Fibroblast of skin of left biceps (primary cell): ENCODE measurements at regions not wholly inside any gene's neighbourhood (a gene's known extent, or its start where the extent isn't known, plus 50 kb on each side); places are given as distances from the start of the nearest gene placed in this dataset.

Source experiments
- DNase-seq, 2 experiments: peaks; one replicate each; pipeline ENCODE4 v3.0.0-alpha.2; 2013; ENCODE audit warnings: low read depth in 2 of 2

GRCh38 chr10:130745251-130745650, 566.3 kb downstream of the TCERG1L start:
- DNase-seq = no peak

DNA sequence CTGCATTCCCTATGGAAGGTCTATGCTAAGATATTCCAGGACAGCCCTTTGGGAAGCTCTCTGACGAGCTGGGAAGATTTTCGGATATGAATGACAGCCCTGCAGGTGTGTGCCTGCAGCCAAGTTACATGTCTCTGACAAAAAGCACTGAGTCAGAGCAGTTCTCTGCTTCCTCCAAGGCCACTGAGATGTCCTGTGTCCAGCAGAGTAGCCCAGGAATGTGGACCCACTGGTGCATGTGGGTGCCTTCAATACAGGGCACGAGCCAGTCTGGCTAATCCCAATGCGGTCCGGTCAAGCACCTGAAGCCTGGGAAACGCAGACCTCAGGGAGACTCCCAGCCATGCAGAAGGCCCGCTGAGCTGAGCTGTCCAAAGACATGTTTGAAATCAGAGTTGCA, 565.7 kb downstream of the TCERG1L start:
- DNase-seq = no peak

GRCh38 chr10:130746311-130746710, 565.2 kb downstream of the TCERG1L start:
- DNase-seq = no peak

DNA sequence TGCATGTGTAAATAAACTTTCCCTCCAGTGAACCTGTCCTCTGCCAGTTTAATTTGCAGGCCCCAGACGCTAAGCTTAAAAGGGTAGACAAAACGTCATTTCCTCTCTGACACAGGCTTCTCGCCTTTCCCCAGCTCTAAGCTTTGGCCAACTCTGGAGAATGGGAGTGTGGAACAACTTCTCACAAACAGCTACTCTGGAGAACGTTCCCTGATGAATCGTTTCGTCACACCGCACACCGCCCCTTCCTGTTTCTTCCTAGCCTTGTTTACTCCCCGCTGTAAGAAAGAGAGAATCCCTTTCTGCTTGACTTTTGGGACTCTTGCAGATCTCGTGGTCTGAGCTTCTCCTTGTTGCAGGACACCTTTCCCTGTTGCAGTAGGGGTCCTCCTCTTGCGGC, 564.2 kb downstream of the TCERG1L start:
- no peak for DNase-seq

- DNase-seq = no peak
Observed at GRCh38 chr10:130747946-130748345, 563.6 kb downstream of the TCERG1L start.

GRCh38 chr10:130748409-130749057, 563.0 kb downstream of the TCERG1L start:
- DNase-seq = no peak

DNA sequence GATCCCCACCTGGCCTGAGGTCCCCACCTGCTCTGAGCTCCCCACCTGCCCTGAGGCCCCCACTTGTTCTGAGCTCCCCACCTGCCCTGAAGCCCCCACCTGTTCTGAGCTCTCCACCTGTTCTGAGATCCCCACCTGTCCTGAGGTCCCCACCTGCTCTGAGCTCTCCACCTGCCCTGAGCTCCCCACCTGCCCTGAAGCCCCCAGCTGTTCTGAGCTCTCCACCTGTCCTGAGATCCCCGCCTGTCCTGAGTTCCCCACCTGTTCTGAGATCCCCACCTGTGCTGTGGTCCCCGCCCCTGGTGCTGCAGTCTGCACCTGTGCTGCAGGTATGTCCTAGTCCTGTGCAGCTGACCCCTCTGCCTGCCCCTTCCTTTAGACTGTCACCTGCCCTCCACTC, 561.6 kb downstream of the TCERG1L start:
- DNase-seq = no peak

GRCh38 chr10:130750441-130750840, 561.1 kb downstream of the TCERG1L start:
- DNase-seq = no peak

- no peak for DNase-seq
Observed at GRCh38 chr10:130751106-130751840, 560.2 kb downstream of the TCERG1L start.

DNA sequence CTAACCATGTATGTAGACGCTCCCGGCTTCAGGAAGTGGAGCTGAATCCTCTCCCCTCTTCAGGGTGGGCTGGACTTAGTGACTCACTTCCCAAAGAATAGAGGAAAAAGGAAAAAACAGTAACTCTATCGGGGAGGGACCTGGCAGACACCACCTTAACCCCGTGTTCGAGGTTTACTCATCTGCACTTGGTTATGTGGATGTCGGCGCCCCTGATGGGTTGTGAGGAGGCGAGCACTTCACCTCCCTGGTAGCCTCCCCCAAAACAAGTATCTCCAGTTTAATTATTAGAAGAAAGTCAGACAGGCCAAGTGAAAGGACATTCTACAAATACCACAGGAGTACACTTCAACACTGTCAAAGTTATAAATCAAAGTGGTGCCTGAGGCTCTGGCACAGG, 559.7 kb downstream of the TCERG1L start:
- DNase-seq = no peak

DNA sequence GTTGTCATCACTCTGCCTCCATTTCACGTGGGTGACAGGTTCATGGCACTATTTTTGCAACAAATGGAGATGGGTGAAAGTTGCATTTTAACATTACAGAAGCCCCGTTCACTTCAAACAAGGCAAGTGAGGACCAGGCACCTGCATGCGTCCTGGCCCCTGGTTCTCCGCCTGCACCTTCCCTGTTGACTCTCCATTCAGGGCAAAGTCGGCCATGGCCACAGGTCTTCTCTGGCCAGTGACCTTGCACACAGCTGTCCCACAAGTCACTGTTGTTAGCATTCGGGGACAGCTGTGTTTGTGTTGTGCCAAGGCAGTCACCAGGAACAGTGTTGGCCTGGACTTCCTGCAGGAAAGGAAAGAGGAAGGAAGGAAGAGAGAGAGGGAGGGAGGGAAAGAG, 554.9 kb downstream of the TCERG1L start:
- DNase-seq = no peak

- DNase-seq = no peak
Observed at GRCh38 chr10:130757271-130757670, 554.2 kb downstream of the TCERG1L start.

DNA sequence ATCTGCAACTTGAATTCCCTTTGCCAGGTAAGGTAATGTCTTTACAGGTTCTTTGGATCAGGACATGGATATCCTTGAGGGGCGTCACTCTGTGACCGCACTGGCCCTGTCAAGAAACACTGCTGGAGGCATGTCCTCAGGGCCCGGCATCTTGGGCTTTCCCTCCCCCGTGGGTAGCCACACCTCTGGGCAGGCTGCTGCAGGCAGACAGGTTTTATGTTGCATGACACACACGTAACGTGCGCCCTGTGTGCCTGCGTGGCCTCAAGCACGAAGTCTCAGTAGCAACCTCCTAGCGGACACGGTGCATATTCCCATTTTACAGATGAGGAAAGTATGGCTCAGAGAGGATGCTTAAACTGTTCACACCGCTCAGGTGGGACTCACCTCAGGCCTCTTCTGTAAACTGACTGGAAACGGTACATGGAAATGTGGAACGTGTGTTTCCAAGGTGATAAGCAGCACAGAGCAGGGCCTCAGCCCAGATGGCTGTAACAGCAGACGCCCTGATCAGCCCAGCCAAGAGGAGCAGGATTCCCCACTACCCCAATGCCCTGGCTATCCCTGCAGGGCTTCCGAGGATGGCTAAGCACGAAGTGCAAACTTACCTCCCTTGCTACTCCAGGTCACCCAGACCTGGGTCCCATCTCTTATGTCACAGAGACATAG, 553.6 kb downstream of the TCERG1L start:
- DNase-seq = no peak

DNA sequence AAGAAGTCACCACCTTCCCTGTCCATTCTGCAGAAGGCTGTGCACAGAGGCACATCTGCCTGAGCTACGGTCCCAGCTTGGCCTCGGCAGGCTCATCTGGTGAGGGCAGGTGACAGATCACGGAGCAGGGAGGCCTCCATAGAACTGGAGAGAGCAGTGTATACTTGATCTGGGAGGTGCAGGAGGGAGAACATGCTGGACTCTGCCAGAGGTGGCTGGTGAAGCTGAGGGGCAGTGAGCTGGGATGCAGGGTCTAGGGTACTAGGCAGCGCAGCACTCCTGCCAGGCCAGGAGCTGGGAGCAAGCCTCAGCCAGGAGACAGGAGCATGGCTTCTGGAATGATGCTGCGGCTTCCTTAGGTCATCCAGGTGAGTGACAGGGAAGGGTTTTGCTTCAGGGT, 553.0 kb downstream of the TCERG1L start:
- DNase-seq = no peak

DNA sequence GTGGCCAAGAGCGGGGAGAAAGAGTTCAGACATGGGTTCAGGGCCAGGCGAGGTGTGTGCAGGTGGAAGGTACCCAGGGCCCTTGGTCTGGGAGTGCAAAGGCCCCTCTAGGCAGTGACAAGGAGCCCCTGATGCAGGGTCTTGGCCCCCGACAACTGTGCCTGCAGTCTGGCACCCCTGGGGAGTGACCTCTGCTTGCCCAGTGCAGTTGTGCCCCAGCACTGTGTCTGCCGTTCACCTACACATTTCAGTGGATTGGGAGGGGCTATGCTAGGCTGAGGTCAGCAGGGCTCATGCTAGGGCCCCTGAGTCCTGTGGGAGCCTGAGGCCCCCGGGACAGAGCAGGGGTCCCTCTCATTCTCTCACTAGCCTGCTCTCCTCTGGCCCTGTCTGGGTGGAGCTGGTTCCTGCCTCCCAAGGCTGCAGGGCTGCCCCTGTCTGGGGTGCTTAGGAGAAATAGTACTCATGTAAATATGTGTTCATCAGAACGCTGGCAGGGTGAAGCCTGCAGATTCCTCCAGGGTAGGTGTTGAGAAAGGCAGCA, 550.4 kb downstream of the TCERG1L start:
- no peak for DNase-seq

GRCh38 chr10:130761788-130762301, 549.7 kb downstream of the TCERG1L start:
- no peak for DNase-seq

DNA sequence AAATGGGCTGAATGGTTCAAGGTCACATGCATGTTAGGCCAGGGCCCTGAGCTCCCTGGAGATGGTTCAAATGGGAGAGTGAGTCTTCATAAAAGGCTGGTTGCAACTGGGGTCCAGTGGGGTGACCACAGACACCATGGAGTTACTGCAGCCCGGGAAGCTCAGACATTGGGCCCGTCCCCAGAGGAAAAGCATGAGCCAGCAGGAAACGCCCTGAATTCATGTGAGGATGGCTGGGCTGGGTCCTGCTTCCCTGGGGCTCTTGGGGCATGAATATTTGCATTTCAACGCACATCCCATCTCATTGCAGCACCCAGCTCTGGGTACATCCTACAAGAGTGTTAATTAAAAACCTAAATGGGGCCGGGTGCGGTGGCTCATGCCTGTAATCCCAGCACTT, 549.0 kb downstream of the TCERG1L start:
- no peak for DNase-seq

DNA sequence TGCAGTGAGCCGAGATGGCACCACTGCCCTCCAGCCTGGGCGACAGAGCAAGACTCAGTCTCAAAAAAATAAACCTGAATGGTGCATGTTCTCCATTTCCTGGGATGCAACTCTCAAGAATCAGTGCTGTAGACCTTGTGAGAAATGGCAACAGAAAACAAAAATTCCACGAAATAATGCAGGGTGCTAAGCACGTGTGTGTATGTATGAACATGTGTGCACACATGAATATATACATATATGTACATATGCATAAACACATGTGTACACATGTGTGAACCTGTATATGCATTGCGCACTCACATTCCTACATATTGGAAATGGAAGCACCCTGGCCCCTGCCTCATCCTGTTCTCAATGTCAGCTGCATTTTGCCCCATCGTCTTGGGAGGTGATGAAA, 548.5 kb downstream of the TCERG1L start:
- no peak for DNase-seq

DNA sequence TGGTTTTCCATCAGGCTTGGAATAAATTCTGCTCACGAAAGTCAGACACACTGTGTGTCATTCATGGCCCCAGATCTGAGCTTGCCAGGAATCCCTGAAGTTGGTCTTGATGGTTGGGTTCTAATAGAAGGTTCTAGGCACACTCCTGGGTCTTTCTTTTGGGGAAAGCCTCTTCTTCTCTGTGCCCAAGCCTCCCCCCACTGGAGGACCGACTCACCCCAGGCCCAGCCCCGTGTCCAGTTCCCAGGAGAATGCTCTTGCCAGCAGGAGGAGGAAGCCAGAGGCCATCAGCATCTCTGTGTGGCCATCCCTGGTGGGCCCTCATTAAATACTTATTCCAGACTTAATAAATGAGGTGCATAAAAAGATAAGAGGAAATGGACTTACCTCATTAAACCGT, 548.0 kb downstream of the TCERG1L start:
- no peak for DNase-seq

GRCh38 chr10:130764651-130765050, 546.9 kb downstream of the TCERG1L start:
- DNase-seq = no peak

GRCh38 chr10:130766071-130766470, 545.5 kb downstream of the TCERG1L start:
- no peak for DNase-seq

DNA sequence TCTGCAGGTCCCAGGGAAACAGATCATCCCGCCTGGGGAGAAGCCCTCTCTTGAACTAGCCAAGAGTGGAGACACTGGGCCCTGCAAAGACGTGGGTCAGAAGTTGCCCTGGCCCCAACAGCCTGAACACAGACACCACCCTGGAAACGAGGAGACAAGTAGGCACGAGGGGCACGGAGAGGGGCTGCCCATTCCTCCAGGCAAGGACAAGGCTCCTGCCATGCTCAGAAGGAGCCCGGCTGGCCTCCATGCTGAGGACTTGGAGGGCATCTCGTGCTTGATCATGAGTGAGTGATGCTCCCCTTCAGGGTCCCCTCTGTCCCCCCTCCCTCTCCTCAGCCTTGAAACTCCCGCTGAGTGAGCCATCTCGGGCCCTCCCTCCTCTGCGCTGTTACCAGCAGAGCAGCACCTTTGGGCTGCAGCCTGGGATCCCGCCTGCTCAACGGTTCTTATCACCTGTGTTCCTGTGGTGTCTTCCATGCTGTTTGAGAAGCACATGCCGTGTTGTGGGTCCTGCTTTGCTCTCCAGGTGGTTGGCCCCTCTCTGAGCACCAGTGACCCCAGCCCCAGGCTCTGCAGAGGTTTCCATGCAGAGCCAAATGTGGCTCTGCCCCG, 544.3 kb downstream of the TCERG1L start:
- no peak for DNase-seq
